Activated naive CD8-positive, alpha-beta T cell treated with anti-CD3 and anti-CD28 coated beads, Interleukin-2, amount 10 ng/mL, durations not matched to agents 7 days and 5 days (primary cell): ENCODE measurements at regions not wholly inside any gene's neighbourhood (a gene's known extent, or its start where the extent isn't known, plus 50 kb on each side); places are given as distances from the start of the nearest gene placed in this dataset.

Experiments
- ATAC-seq: fragments of 150-1000 bp; cut with Tn5 transposase; one replicate; pipeline ENCODE4 v1.10.0; 2021; ENCODE audit warnings: low read depth, moderate library complexity
- POLR2A ChIA-PET: fragments of 350-600 bp; sonication (Branson Sonifier 250); formaldehyde crosslinking; loops from one replicate; lab custom pipeline; 2021; ENCODE audit warnings: antibody characterized with exemption; lab: Charles Lee
- DNase-seq: peaks from one replicate; pipeline ENCODE4 v3.0.0; 2021
- H3K27ac Mint-ChIP-seq: one replicate; pipeline ENCODE4 v1.8.0; 2022; ENCODE audit warnings: mild to moderate bottlenecking, mixed read lengths
- H3K27me3 Mint-ChIP-seq: one replicate; pipeline ENCODE4 v1.8.0; 2022; ENCODE audit warnings: mild to moderate bottlenecking, moderate library complexity, mixed read lengths
- H3K36me3 Mint-ChIP-seq: one replicate; pipeline ENCODE4 v1.8.0; 2021; ENCODE audit warnings: mild to moderate bottlenecking, mixed read lengths
- H3K4me1 Mint-ChIP-seq: one replicate; pipeline ENCODE4 v1.8.0; 2021; ENCODE audit warnings: mixed read lengths
- H3K4me3 Mint-ChIP-seq: one replicate; pipeline ENCODE4 v1.8.0; 2022; ENCODE audit warnings: mild to moderate bottlenecking, moderate library complexity, mixed read lengths
- H3K9me3 Mint-ChIP-seq: one replicate; pipeline ENCODE4 v1.8.0; 2021; ENCODE audit warnings: mixed read lengths

DNA sequence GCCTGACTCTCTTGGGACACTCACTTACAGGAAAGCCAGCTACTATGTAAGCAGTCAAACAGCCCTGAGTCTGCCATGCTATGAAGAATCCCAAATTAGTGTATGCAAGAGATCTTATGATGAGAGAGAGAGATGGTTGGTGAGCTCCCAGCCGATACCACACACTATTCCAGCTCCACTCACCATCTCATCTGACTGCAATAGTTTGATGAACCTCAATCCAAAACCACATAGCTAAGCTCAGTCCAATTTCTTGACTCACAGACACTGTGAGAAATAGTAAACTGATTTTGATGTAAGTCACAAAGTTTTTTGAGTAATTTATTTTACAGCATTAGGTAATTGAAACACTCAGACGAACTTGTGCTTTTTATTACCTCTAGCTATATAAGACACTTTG lies 441.4 kb downstream of the COL12A1 start:
- Mint-ChIP-seq H3K4me1 (no peaks in the 10 kb centered on the region), H3K4me3 (no peak overlapping the region), H3K9me3 (no peaks in the 10 kb centered on the region), H3K27ac (no peak overlapping the region), H3K27me3 (no peaks in the 10 kb centered on the region), H3K36me3 (no peaks in the 10 kb centered on the region)
- POLR2A ChIA-PET, result no interaction called here
- ATAC-seq, result no peak
- no peak for DNase-seq

DNA sequence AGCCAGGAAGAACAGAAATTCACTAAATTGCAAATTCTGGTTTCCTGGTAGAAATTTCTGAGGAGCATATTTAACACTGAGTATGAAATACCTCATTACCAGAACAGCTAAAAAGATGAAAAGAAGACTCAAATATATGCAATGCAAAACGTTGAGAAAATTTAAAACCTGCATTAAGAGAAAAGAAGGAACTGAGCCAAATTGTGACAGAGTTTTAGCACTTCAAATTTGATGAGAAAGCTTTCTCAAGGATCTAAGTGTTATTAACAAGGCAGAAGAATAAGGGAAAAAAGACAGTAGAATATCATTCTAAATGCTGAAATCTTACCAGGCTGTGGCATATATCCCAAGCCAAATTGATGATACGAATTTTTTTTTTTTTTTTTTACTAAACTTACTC lies 443.0 kb downstream of the COL12A1 start:
- POLR2A ChIA-PET, result no interaction called here
- Mint-ChIP-seq H3K36me3 (no peaks in the 10 kb centered on the region), H3K27me3 (no peaks in the 10 kb centered on the region), H3K4me1 (no peaks in the 10 kb centered on the region), H3K9me3 (no peaks in the 10 kb centered on the region), H3K27ac (no peak overlapping the region), H3K4me3 (no peak overlapping the region)
- no peak for ATAC-seq
- no peak for DNase-seq

- no peaks in the 10 kb centered on the region for H3K4me1 Mint-ChIP-seq
- no peaks in the 10 kb centered on the region for H3K9me3 Mint-ChIP-seq
- ATAC-seq (no peak), DNase-seq (no peak)
- POLR2A ChIA-PET, result no interaction called here
- no peak overlapping the region for H3K27ac Mint-ChIP-seq
- no peaks in the 10 kb centered on the region for H3K36me3 Mint-ChIP-seq
- H3K4me3 Mint-ChIP-seq, result no peak overlapping the region
- H3K27me3 Mint-ChIP-seq, result no peaks in the 10 kb centered on the region
These were observed 448.0 kb downstream of the COL12A1 start for GRCh38 chr6:74757813-74758212.

GRCh38 chr6:74756923-74757322 lies 448.9 kb downstream of the COL12A1 start:
- DNase-seq, result no peak
- Mint-ChIP-seq H3K27ac (no peak overlapping the region), H3K4me1 (no peaks in the 10 kb centered on the region), H3K36me3 (no peaks in the 10 kb centered on the region), H3K9me3 (no peaks in the 10 kb centered on the region), H3K27me3 (no peaks in the 10 kb centered on the region), H3K4me3 (no peak overlapping the region)
- POLR2A ChIA-PET, result no interaction called here
- no peak for ATAC-seq

DNA sequence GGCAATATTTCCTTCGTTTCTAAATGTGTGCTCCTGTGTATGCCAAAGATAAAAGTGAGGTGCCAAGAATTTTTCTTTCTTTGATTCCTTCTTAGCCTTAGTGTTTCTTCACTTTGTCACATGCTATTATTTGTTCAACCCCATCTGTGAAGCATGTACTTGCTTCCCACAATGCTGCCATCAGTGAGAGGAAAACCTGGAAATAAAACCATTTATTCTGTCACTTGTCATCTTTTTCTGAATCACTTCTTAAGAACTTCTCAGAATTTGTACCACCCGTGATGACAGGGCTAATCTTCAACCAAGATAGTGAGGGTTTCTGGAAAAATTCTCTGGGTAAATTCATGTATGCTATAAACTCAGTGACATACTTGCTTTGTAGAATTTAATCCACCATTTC lies 450.1 kb downstream of the COL12A1 start:
- POLR2A ChIA-PET, result no interaction called here
- Mint-ChIP-seq H3K9me3 (no peaks in the 10 kb centered on the region), H3K4me1 (no peaks in the 10 kb centered on the region), H3K4me3 (no peak overlapping the region), H3K27me3 (no peaks in the 10 kb centered on the region), H3K36me3 (no peaks in the 10 kb centered on the region), H3K27ac (no peak overlapping the region)
- ATAC-seq, result no peak
- DNase-seq, result no peak

DNA sequence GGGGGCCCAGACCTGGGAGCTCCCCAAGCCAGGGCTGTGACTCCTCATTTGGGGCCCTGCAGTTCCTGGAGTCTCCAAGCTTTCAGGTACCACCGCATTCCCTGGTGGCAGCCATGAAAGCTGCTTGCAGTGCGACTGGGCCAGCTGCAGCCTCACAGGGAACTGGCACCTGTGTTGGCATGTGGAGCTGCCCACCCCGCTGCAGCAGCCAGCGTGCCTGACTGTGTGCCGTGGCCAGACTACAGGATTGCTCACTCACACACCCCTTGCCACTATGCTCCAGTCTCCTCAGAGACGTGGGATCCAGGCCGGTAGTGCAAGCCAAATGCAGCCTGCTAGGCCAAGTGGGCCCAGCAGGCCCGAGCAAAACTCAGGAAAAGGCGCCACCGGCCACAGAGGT lies 450.7 kb downstream of the COL12A1 start:
- no peaks in the 10 kb centered on the region for H3K4me1 Mint-ChIP-seq
- POLR2A ChIA-PET, result no interaction called here
- no peaks in the 10 kb centered on the region for H3K9me3 Mint-ChIP-seq
- no peaks in the 10 kb centered on the region for H3K36me3 Mint-ChIP-seq
- H3K27me3 Mint-ChIP-seq, result no peaks in the 10 kb centered on the region
- no peak overlapping the region for H3K4me3 Mint-ChIP-seq
- ATAC-seq (no peak), DNase-seq (no peak)
- H3K27ac Mint-ChIP-seq, result no peak overlapping the region

DNA sequence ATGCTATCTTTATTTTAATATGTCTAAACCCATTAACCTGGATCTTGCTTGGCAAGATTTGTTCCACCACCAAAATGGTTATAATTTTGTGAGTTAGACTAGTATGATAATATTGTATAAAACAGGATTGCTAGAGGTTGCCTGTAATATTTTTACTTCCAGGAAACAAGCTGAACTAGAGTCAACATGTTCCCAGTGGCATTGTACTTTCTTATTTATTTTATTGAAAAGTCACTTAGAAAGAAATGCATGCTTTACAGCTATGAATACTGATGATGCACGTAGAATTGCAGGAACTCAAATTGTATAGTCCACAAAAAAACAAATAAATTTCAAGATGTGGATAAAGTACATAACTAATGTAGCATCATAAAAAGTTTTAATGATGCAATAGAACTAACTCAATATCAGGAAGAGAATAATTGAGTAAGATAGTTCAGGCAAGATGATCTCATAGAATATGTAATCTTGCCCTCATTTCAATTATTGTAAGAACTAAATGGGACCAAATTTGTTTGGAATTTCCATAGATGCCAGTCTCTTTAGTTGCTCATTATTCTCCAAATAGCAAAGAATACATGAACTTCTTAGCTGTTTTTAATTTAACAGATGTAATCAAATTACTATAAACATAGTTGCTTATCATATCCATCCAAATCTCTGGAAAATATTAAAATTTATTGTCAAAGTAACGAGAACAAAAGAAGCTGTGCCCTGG lies 451.8 kb downstream of the COL12A1 start:
- Mint-ChIP-seq H3K36me3 (no peaks in the 10 kb centered on the region), H3K27me3 (no peaks in the 10 kb centered on the region), H3K4me3 (no peak overlapping the region), H3K4me1 (no peaks in the 10 kb centered on the region), H3K9me3 (no peaks in the 10 kb centered on the region), H3K27ac (no peak overlapping the region)
- POLR2A ChIA-PET, result no interaction called here
- DNase-seq (no peak), ATAC-seq (no peak)

DNA sequence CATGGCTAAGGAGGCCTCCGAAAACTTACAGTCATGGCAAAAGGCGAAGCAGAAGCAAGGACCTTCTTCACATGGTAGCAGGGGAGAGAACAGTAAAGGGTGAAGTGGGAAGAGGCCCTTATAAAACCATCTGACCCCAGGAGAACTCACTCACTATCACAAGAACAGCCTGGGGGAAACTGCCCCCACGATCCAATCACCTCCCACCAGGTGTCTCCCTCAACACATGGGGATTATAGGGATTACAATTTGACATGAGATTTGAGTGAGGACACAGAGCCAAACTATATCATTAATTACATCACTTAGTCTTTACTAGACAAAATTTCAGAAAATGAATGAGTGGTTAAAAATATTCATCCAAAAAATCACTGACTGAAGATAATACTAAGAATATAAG lies 453.6 kb downstream of the COL12A1 start:
- Mint-ChIP-seq H3K4me3 (no peak overlapping the region), H3K27ac (no peak overlapping the region), H3K4me1 (no peaks in the 10 kb centered on the region), H3K27me3 (no peaks in the 10 kb centered on the region), H3K9me3 (no peaks in the 10 kb centered on the region), H3K36me3 (no peaks in the 10 kb centered on the region)
- DNase-seq (no peak), ATAC-seq (no peak)
- POLR2A ChIA-PET, result no interaction called here

DNA sequence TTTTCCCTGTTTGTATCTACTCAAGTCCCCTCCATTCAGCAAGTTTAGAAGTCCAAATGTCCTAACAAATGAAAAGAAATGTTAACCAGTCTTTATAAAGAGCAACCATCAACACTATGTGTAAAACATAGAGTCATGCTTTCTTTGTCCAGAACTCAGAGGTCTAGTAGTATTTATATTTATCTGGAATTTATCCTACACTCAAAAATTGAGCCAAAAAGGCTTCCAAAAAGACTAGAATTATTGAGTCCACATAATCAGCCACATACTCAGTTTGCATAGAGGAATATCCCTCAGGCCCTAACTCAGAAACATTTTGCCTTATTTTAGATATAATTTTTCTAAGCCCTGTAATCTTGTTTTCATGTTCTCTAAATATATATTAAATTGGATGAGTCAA lies 455.0 kb downstream of the COL12A1 start:
- no peak for DNase-seq
- Mint-ChIP-seq H3K27ac (no peak overlapping the region), H3K27me3 (no peaks in the 10 kb centered on the region), H3K36me3 (no peaks in the 10 kb centered on the region), H3K4me3 (no peak overlapping the region), H3K4me1 (no peaks in the 10 kb centered on the region), H3K9me3 (no peaks in the 10 kb centered on the region)
- POLR2A ChIA-PET, result no interaction called here
- no peak for ATAC-seq

DNA sequence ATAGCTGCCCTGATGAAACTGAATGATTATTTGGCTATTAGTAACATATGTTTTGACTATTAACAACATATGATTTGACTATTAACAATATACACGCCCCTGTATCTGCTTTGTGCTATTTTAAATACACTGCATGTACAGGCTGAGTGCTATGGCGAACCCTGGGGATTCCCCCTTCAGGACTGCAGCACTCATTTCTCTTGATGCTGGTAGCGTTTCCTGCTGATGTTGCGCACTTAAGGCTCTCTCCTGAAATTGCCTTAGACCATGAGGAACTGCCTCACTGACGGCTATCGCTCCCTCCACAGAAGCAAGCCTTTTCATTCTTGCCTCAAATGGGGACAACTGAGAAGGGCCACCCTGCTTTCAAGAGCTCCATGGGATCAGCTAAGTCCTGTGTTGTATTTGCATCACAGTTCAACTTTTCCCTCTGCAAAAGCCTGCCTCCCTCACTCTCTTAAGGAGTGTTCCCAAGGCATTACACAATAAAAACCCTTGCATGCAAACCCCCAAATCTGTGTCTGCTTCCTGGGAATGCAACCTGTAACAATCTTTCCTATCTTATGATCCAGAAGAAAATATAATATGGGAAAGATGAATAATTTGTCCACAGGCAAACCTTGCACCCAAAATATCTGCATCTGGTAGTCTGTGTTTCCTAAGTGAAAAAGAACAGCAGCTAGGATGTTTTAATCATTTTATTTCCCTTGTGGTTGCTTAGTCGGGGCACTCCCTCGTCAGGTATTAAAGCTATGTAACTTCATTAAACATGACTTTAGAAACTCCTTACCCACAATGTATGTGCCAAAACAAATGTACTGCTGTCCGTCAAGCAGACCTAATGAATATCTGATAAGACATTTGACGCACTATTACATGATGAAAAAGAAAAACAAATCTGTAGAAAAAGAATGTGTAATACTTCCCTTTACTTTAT lies 456.4 kb downstream of the COL12A1 start:
- POLR2A ChIA-PET, result no interaction called here

DNA sequence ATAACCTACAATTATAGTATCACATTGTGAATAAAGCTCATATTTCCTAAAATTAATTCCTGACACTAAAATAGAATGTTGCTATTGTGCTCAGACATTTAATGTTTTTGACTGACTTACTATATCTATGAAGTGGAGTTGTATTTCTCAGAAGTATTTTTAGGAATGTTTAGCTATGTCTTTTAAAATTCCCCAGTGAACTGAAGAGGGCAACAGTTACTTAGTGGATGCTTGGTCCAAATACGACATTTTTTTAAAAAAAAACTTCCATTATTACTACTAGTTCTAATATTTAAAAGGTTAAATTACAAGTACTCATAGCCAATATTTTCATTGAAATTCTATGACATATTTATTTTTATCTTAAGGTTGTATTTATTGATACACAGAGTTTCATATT lies 460.2 kb downstream of the COL12A1 start:
- Mint-ChIP-seq H3K27ac (no peak overlapping the region), H3K4me1 (no peaks in the 10 kb centered on the region), H3K27me3 (no peaks in the 10 kb centered on the region), H3K9me3 (no peaks in the 10 kb centered on the region), H3K4me3 (no peak overlapping the region), H3K36me3 (no peaks in the 10 kb centered on the region)
- POLR2A ChIA-PET, result no interaction called here
- ATAC-seq, result no peak
- DNase-seq, result no peak

More for the DNA sequence above, 456.4 kb downstream of the COL12A1 start:
- no peak overlapping the region for H3K27ac Mint-ChIP-seq
- DNase-seq (no peak), ATAC-seq (no peak)
- H3K36me3 Mint-ChIP-seq, result no peaks in the 10 kb centered on the region
- no peaks in the 10 kb centered on the region for H3K27me3 Mint-ChIP-seq
- no peaks in the 10 kb centered on the region for H3K4me1 Mint-ChIP-seq
- H3K9me3 Mint-ChIP-seq, result no peaks in the 10 kb centered on the region
- no peak overlapping the region for H3K4me3 Mint-ChIP-seq

- no peak overlapping the region for H3K4me3 Mint-ChIP-seq
- POLR2A ChIA-PET, result no interaction called here
- no peaks in the 10 kb centered on the region for H3K27me3 Mint-ChIP-seq
- ATAC-seq (no peak), DNase-seq (no peak)
- no peaks in the 10 kb centered on the region for H3K9me3 Mint-ChIP-seq
- no peaks in the 10 kb centered on the region for H3K4me1 Mint-ChIP-seq
- no peaks in the 10 kb centered on the region for H3K36me3 Mint-ChIP-seq
- no peak overlapping the region for H3K27ac Mint-ChIP-seq
These were observed 462.9 kb downstream of the COL12A1 start for GRCh38 chr6:74742793-74743508.

DNA sequence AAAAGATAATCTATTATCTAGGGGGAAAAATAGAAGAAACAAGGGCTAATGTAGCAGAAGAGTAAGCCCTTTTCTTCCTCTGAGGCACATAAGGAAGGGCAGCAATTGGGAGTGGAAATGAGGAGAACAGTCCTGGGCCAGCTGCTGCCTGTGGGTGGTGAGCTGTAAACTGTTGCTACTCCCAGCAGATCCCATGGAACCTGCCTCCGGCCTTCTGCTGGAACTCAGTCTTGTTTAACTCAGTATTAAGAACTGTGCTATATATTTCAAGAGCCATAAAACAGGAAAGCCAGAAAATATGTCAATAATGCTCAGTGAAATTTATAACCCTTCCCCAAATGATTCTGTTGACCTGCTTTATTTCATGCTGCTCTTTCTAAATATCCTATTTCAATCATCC lies 464.2 kb downstream of the COL12A1 start:
- ATAC-seq (no peak), DNase-seq (no peak)
- Mint-ChIP-seq H3K4me1 (no peaks in the 10 kb centered on the region), H3K36me3 (no peaks in the 10 kb centered on the region), H3K27me3 (no peaks in the 10 kb centered on the region), H3K4me3 (no peak overlapping the region), H3K9me3 (no peaks in the 10 kb centered on the region), H3K27ac (no peak overlapping the region)
- POLR2A ChIA-PET, result no interaction called here
